IgD-negative memory B cell (primary cell): ENCODE measurements at regions not wholly inside any gene's neighbourhood (a gene's known extent, or its start where the extent isn't known, plus 50 kb on each side); places are given as distances from the start of the nearest gene placed in this dataset.
"Not testable (repeated sequence)": the region's sequence is repeated elsewhere in the genome, so short reads cannot be mapped to it uniquely, and the experiment has no call there.

ENCODE experiments used
- H3K27ac Mint-ChIP-seq, 3 donors: one replicate each; pipeline ENCODE4 v1.8.0; 2020 to 2022; ENCODE audit warnings: mild to moderate bottlenecking in 3 of 3, mixed read lengths in 3 of 3, moderate library complexity in 1 of 3
- H3K27me3 Mint-ChIP-seq: one replicate; pipeline ENCODE4 v1.8.0; 2021; ENCODE audit warnings: mixed read lengths
- H3K36me3 Mint-ChIP-seq: one replicate; pipeline ENCODE4 v1.8.0; 2020; ENCODE audit warnings: mild to moderate bottlenecking, mixed read lengths
- H3K4me1 Mint-ChIP-seq, 3 donors: one replicate each; pipeline ENCODE4 v1.8.0; 2020 to 2022; ENCODE audit warnings: mixed read lengths in 3 of 3, mild to moderate bottlenecking in 1 of 3
- H3K4me3 Mint-ChIP-seq, 4 donors: one replicate each; pipeline ENCODE4 v1.8.0; 2020 to 2022; ENCODE audit warnings: mild to moderate bottlenecking in 4 of 4, mixed read lengths in 4 of 4, moderate library complexity in 3 of 4
- H3K9me3 Mint-ChIP-seq, 3 donors: one replicate each; pipeline ENCODE4 v1.8.0; 2020 to 2021; ENCODE audit warnings: mixed read lengths in 3 of 3, mild to moderate bottlenecking in 1 of 3

GRCh38 chrX:16305187-16305586 lies 137.9 kb downstream of the MAGEB17 start:
- peaks cover 8% of the 10 kb centered on the region for H3K27me3 Mint-ChIP-seq
- H3K4me3 Mint-ChIP-seq = no peak overlapping the region
- peaks cover 0 to 2% (median 0%) of the 10 kb centered on the region in 3 donors for H3K4me1 Mint-ChIP-seq
- H3K9me3 Mint-ChIP-seq = peaks cover 0 to 2% (median 0%) of the 10 kb centered on the region in 3 donors
- H3K27ac Mint-ChIP-seq = no peak overlapping the region
- no peaks in the 10 kb centered on the region for H3K36me3 Mint-ChIP-seq

- H3K27ac Mint-ChIP-seq = no peak overlapping the region
- H3K4me1 Mint-ChIP-seq = peaks cover 0 to 2% (median 0%) of the 10 kb centered on the region in 3 donors
- H3K27me3 Mint-ChIP-seq = peaks cover 11% of the 10 kb centered on the region
- peaks cover 2% of the 10 kb centered on the region for H3K36me3 Mint-ChIP-seq
- no peak overlapping the region for H3K4me3 Mint-ChIP-seq
- peaks cover 0 to 2% (median 0%) of the 10 kb centered on the region in 3 donors for H3K9me3 Mint-ChIP-seq
Measured at GRCh38 chrX:16307950-16308349, 140.7 kb downstream of the MAGEB17 start.

DNA sequence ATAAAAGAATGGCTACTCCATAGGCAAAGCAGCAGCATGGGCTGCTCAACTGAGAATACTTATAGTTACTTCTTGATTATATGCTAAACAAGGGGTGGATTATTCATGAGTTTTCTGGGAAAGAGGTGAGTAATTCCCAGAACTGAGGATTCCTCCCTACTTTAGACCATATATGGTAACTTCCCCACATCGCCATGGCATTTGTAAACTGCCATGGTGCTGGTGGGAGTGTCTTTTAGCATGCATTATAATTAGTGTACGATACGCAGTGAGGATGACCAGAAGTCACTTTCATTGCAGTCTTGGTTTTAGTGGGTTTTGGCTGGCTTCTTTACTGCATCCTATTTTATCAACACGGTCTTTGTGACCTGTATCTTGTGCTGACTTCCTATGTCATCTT lies 141.5 kb downstream of the MAGEB17 start:
- H3K4me3 Mint-ChIP-seq = no peak overlapping the region
- peaks cover 11% of the 10 kb centered on the region for H3K27me3 Mint-ChIP-seq
- H3K27ac Mint-ChIP-seq = no peak overlapping the region
- peaks cover 2% of the 10 kb centered on the region for H3K36me3 Mint-ChIP-seq
- peaks cover 0 to 2% (median 0%) of the 10 kb centered on the region in 3 donors for H3K4me1 Mint-ChIP-seq
- H3K9me3 Mint-ChIP-seq = peaks cover 0 to 2% (median 0%) of the 10 kb centered on the region in 3 donors

DNA sequence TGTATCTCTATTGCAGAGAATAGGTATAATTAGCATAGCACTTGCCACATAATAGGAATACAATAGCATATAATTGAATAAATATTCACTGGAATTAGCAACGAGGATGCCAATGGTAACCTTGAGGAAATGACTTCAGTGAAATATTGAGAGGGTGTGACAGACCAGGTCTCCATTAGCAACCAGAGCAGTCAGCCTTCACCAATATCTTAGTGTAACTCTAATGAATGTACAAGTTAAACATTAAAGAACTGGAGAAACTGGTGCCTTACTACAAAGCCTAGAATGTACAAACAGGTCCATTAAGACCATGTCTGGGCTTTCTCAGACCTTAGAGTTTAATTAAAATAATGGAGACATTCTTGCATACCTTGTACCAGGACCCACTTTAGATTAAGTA lies 143.0 kb downstream of the MAGEB17 start:
- peaks cover 0 to 2% (median 0%) of the 10 kb centered on the region in 3 donors for H3K4me1 Mint-ChIP-seq
- H3K4me3 Mint-ChIP-seq = no peak overlapping the region
- H3K36me3 Mint-ChIP-seq = peaks cover 2% of the 10 kb centered on the region
- peaks cover 11% of the 10 kb centered on the region for H3K27me3 Mint-ChIP-seq
- no peak overlapping the region for H3K27ac Mint-ChIP-seq
- peaks cover 0 to 2% (median 0%) of the 10 kb centered on the region in 3 donors for H3K9me3 Mint-ChIP-seq

- peaks cover 0 to 2% (median 0%) of the 10 kb centered on the region in 3 donors for H3K9me3 Mint-ChIP-seq
- peaks cover 0 to 2% (median 0%) of the 10 kb centered on the region in 3 donors for H3K4me1 Mint-ChIP-seq
- no peak overlapping the region for H3K27ac Mint-ChIP-seq
- peaks cover 10% of the 10 kb centered on the region for H3K27me3 Mint-ChIP-seq
- no peak overlapping the region for H3K4me3 Mint-ChIP-seq
- peaks cover 2% of the 10 kb centered on the region for H3K36me3 Mint-ChIP-seq
Measured at GRCh38 chrX:16311671-16312070, 144.4 kb downstream of the MAGEB17 start.

DNA sequence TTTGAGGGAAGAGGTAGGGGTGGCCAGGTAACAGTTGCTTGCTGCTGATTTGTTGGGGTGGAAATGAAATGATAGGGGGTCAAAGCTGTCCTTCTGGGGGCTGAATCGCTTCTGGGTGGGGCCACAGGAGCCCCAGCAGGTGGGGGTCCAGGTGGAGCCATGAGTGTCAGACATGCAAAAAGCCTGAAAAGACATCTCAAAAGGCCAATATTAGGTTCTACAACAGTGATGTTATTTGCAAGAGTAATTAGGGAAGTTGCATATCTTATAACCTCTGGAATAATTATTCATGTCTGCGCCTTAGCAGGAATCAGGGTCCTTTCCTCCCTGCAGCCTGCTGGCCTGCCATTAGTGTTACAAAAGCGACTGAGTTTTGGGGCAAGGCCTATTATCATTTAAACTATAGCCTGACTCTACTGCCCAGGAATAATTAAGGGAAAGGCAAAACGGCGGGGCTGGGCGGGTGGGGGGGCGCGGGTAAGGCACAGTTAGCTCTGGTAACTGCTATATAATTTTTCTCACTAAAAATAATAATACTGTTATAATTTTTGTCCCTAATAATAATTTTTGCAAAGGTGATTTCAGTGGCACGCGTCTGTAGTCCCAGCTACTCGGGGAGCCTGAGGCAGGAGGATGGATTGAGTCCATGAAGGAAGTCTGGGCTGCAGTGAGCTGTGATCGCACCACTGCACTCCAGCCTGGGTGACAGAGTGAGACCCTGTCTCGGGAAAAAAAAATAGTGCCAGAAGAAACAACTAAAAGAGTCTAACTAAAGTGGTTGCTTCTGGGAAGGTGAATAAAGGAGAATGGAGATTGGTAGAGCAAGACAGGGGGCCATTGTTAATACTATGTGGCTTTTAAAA lies 145.7 kb downstream of the MAGEB17 start:
- Mint-ChIP-seq H3K27me3 (peaks cover 6% of the 10 kb centered on the region), H3K9me3 (peaks cover 0 to 2% (median 0%) of the 10 kb centered on the region in 3 donors), H3K36me3 (peaks cover 2% of the 10 kb centered on the region), H3K4me3 (no peak overlapping the region), H3K4me1 (peaks cover 0 to 2% (median 0%) of the 10 kb centered on the region in 3 donors), H3K27ac (no peak overlapping the region)

GRCh38 chrX:16316331-16316730 lies 149.1 kb downstream of the MAGEB17 start:
- no peaks in the 10 kb centered on the region for H3K9me3 Mint-ChIP-seq

DNA sequence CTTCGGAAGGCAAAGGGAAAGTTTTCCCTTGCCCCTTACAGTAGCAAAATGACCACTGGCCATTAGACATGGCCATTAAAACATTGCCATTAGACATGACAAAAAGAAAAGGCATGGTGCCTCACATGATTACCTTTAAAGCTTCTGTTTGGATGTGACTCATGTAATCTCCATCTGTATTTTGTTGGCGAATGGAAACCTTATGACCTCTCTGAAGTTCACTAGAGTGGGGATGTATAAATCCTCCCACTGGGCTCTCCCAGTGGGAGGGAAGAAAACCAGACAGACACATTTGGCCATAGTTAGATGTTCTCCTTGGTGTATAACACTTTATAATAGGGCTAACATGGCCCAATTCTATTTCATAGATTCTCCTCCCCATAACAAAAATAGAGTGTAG lies 152.6 kb downstream of the MAGEB17 start:
- no peaks in the 10 kb centered on the region for H3K9me3 Mint-ChIP-seq
- H3K27me3 Mint-ChIP-seq = peaks cover 1% of the 10 kb centered on the region
- no peak overlapping the region for H3K4me3 Mint-ChIP-seq
- no peaks in the 10 kb centered on the region for H3K4me1 Mint-ChIP-seq
- H3K27ac Mint-ChIP-seq = no peak overlapping the region
- no peaks in the 10 kb centered on the region for H3K36me3 Mint-ChIP-seq

More at GRCh38 chrX:16316331-16316730, 149.1 kb downstream of the MAGEB17 start:
- Mint-ChIP-seq H3K4me3 (no peak overlapping the region), H3K36me3 (peaks cover 2% of the 10 kb centered on the region), H3K27ac (no peak overlapping the region), H3K4me1 (no peaks in the 10 kb centered on the region), H3K27me3 (peaks cover 4% of the 10 kb centered on the region)

GRCh38 chrX:16320765-16321355 lies 153.6 kb downstream of the MAGEB17 start:
- Mint-ChIP-seq H3K36me3 (no peaks in the 10 kb centered on the region), H3K27ac (no peak overlapping the region), H3K27me3 (peaks cover 1% of the 10 kb centered on the region), H3K4me3 (no peak overlapping the region), H3K9me3 (no peaks in the 10 kb centered on the region), H3K4me1 (no peaks in the 10 kb centered on the region)

DNA sequence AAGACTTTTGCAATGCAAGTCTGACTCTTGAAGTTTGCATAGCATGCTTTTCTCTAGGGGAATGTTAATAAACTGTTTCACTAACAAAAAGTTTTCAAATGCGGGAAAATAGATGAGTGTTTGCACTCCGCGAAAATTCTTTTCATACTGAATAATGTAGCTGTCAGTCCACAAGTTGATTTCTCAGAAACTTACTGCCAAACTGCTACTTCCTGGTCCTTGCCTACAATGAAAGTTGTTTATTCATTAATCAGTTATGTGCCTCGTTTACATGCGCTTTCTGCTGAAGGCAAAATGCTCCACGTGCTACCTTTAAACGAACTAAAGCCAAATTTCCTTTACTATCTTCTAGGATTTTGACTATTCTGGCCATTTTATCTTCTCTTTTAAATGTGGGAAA lies 166.2 kb downstream of the MAGEB17 start:
- H3K9me3 Mint-ChIP-seq = peaks cover 0 to 2% (median 0%) of the 10 kb centered on the region in 3 donors

GRCh38 chrX:16335181-16335580 lies 167.9 kb downstream of the MAGEB17 start:
- Mint-ChIP-seq H3K4me3 (no peak overlapping the region), H3K27me3 (no peaks in the 10 kb centered on the region), H3K36me3 (no peaks in the 10 kb centered on the region), H3K27ac (no peak overlapping the region), H3K9me3 (peaks cover 0 to 2% (median 0%) of the 10 kb centered on the region in 3 donors), H3K4me1 (no peaks in the 10 kb centered on the region)

More for the DNA sequence above, 166.2 kb downstream of the MAGEB17 start:
- H3K27ac Mint-ChIP-seq = no peak overlapping the region
- no peaks in the 10 kb centered on the region for H3K4me1 Mint-ChIP-seq
- H3K27me3 Mint-ChIP-seq = no peaks in the 10 kb centered on the region
- no peaks in the 10 kb centered on the region for H3K36me3 Mint-ChIP-seq
- no peak overlapping the region for H3K4me3 Mint-ChIP-seq

GRCh38 chrX:16347968-16348670 lies 180.8 kb downstream of the MAGEB17 start:
- Mint-ChIP-seq H3K9me3 (peaks cover 0 to under 1% (median 0%) of the 10 kb centered on the region in 3 donors), H3K4me1 (no peaks in the 10 kb centered on the region), H3K27ac (no peak overlapping the region), H3K27me3 (peaks cover 14% of the 10 kb centered on the region), H3K36me3 (no peaks in the 10 kb centered on the region), H3K4me3 (no peak overlapping the region)

DNA sequence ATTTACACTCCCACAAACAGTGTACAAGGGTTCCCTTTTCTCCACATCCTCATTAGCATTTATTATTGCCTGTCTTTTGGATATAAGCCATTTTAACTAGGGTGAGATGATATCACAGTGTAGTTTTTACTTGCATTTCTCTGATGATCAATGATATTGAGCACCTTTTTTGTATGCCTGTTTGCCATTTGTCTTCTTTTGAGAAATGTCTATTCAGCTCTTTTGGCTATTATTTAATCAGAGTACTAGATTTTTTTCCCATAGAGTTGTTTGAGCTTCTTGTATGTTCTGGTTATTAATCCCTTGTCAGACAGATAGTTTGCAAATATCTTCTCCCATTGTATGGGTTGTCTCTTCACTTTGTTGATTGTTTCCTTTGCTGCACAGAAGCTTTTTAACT lies 190.6 kb downstream of the MAGEB17 start:
- Mint-ChIP-seq H3K27ac (no peak overlapping the region), H3K4me1 (no peaks in the 10 kb centered on the region), H3K9me3 (no peaks in the 10 kb centered on the region), H3K27me3 (peaks cover 6% of the 10 kb centered on the region), H3K4me3 (no peak overlapping the region), H3K36me3 (no peaks in the 10 kb centered on the region)

- H3K36me3 Mint-ChIP-seq, H3K4me3 Mint-ChIP-seq, H3K27me3 Mint-ChIP-seq, H3K9me3 Mint-ChIP-seq, H3K27ac Mint-ChIP-seq, H3K4me1 Mint-ChIP-seq: not testable (repeated sequence)
Measured at GRCh38 chrX:16360056-16360455, 192.8 kb downstream of the MAGEB17 start.

DNA sequence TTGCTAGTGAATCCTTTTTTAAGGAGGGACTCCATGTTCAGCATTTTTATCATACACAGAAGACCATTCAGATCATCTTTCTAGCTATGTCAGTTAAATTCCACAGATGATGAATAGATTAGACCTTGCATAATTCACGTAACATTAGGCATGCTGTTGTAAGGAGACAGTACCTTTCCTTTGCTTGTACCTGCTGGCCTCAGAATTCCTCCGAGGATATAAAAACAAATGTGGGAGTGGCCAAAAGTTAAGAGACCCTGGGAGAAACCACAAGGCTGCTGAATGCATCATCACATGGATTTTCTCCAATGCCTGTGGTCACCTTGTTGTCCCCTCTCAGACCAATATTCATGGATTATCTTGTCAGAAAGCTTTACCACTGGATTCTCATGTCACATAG lies 201.4 kb downstream of the MAGEB17 start:
- Mint-ChIP-seq H3K36me3 (no peaks in the 10 kb centered on the region), H3K4me3 (no peak overlapping the region), H3K27me3 (peaks cover 7% of the 10 kb centered on the region), H3K27ac (no peak overlapping the region), H3K9me3 (no peaks in the 10 kb centered on the region), H3K4me1 (no peaks in the 10 kb centered on the region)
